C4-2B (cell line): ENCODE measurements at regions not wholly inside any gene's neighbourhood (a gene's known extent, or its start where the extent isn't known, plus 50 kb on each side); places are given as distances from the start of the nearest gene placed in this dataset.

Source experiments
- ZFX ChIP-seq: fragments of 450-650 bp; IDR thresholded peaks from 2 replicates; pipeline ENCODE4 v1.6.1; 2017
- TF ChIP-seq, protein P1 (sequence below): fragments of 450-650 bp; conservative IDR thresholded peaks from 2 replicates; pipeline ENCODE4 v1.5.1; 2017; ENCODE audit warnings: mild to moderate bottlenecking

DNA sequence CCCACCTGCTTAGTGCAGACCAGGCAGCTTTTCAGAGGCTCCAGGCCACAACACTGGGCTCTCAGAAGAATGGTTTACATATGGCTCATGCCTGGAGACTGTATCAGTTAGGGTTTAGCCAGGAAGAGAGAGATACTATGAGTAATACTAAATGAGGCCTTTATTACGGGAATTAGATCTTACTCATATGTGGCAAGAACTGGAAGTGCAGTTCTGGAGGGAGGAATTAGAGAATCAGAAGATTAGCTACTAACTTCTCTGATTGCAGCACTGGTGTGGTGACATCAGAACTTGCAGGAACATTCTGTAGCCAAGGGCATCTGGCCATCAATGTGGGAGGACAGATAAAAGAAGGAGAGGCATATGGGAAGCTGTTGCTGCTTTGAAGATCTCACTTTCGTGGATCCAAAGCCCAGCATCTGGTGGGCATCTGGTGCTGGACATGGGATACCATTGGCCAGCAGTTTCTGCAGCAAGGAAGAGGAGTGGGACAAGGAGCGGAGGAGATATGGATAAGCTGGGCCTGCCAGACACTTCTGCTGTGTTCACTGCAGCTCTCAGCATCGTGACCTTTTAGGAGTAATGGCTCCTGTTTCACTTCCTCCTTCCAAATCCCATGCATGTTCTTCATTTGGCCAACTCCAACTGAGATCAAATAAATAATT lies 248.5 kb downstream of the BTBD3 start:
- TF ChIP-seq, protein P1, sequence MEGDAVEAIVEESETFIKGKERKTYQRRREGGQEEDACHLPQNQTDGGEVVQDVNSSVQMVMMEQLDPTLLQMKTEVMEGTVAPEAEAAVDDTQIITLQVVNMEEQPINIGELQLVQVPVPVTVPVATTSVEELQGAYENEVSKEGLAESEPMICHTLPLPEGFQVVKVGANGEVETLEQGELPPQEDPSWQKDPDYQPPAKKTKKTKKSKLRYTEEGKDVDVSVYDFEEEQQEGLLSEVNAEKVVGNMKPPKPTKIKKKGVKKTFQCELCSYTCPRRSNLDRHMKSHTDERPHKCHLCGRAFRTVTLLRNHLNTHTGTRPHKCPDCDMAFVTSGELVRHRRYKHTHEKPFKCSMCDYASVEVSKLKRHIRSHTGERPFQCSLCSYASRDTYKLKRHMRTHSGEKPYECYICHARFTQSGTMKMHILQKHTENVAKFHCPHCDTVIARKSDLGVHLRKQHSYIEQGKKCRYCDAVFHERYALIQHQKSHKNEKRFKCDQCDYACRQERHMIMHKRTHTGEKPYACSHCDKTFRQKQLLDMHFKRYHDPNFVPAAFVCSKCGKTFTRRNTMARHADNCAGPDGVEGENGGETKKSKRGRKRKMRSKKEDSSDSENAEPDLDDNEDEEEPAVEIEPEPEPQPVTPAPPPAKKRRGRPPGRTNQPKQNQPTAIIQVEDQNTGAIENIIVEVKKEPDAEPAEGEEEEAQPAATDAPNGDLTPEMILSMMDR, result no peak
- no peak for TF ChIP-seq ZFX
